T-cell (primary cell): ENCODE measurements at regions not wholly inside any gene's neighbourhood (a gene's known extent, or its start where the extent isn't known, plus 50 kb on each side); places are given as distances from the start of the nearest gene placed in this dataset.

Source experiments
- ATAC-seq, 4 experiments: fragments of 200-7000 bp in 3 of 4; fragments of 150-1000 bp in 1 of 4; cut with Tn5 transposase; replicated peaks in 1 of 4; 1 replicate in 3 of 4; 2 replicates in 1 of 4; pipeline ENCODE4 v1.10.0; 2021; ENCODE audit warnings: moderate library complexity in 3 of 4, mild to moderate bottlenecking in 2 of 4, moderate number of reproducible peaks in 1 of 4
- CTCF ChIA-PET, 2 donors: fragments of 300-600 bp; sonication (Branson Sonifier 250); formaldehyde crosslinking; loops; one replicate each; lab custom pipeline; 2022; ENCODE audit warnings: antibody characterized with exemption in 2 of 2; lab: Charles Lee
- POLR2A ChIA-PET, 2 donors: fragments of 300-600 bp; sonication (Branson Sonifier 250); formaldehyde crosslinking; loops; one replicate each; lab custom pipeline; 2022; ENCODE audit warnings: antibody characterized with exemption in 2 of 2; lab: Charles Lee
- DNase-seq, 35 experiments: peaks; one replicate each; pipeline versions ENCODE4 v3.0.0 to v3.0.0-alpha.2; 2013 to 2023
- H3K27ac ChIP-seq: one replicate; pipeline ENCODE4 v1.5.1; 2013; ENCODE audit warnings: low read length
- H3K27me3 ChIP-seq, 2 experiments: replicated peaks in 1 of 2; 1 replicate in 1 of 2; 2 replicates in 1 of 2; pipeline versions ENCODE4 v1.6.1 to v1.7.0; 2013; ENCODE audit warnings: low read length in 1 of 2, mixed read lengths in 1 of 2; ENCODE audit not compliant: control insufficient read depth in 2 of 2, insufficient read depth in 2 of 2; ENCODE audit errors: extremely low read depth in 1 of 2
- H3K36me3 ChIP-seq, 2 donors: 1 replicate in 1 of 2; 2 replicates in 1 of 2; pipeline versions ENCODE4 v1.6.1 to v1.7.0; 2013; ENCODE audit warnings: low read length in 1 of 2; ENCODE audit not compliant: control insufficient read depth in 2 of 2, insufficient read depth in 1 of 2; ENCODE audit errors: extremely low read depth in 1 of 2
- H3K4me1 ChIP-seq, 2 experiments: 1 replicate in 1 of 2; 2 replicates in 1 of 2; pipeline versions ENCODE4 v1.6.1 to v1.7.0; 2013; ENCODE audit warnings: low read length in 2 of 2, mixed read lengths in 1 of 2; ENCODE audit not compliant: insufficient read depth in 2 of 2, control insufficient read depth in 1 of 2; ENCODE audit errors: extremely low read depth in 1 of 2
- H3K4me3 ChIP-seq, 2 donors: 1 replicate in 1 of 2; 2 replicates in 1 of 2; pipeline versions ENCODE4 v1.5.1 to v1.7.0; 2013; ENCODE audit warnings: mild to moderate bottlenecking in 2 of 2, low read length in 1 of 2, moderate library complexity in 1 of 2; ENCODE audit not compliant: control insufficient read depth in 1 of 2; ENCODE audit errors: extremely low read depth in 1 of 2
- H3K9me3 ChIP-seq: 2 replicates; pipeline ENCODE4 v1.7.0; 2013
- H3K27ac Mint-ChIP-seq, 2 donors: one replicate each; pipeline ENCODE4 v1.8.0; 2020 to 2021; ENCODE audit warnings: mild to moderate bottlenecking in 2 of 2, mixed read lengths in 2 of 2
- H3K27me3 Mint-ChIP-seq, 2 donors: one replicate each; pipeline ENCODE4 v1.8.0; 2021 to 2022; ENCODE audit warnings: mixed read lengths in 2 of 2
- H3K36me3 Mint-ChIP-seq: one replicate; pipeline ENCODE4 v1.8.0; 2021; ENCODE audit warnings: mixed read lengths
- H3K4me1 Mint-ChIP-seq, 3 donors: one replicate each; pipeline ENCODE4 v1.8.0; 2020 to 2022; ENCODE audit warnings: mixed read lengths in 3 of 3, mild to moderate bottlenecking in 1 of 3
- H3K4me3 Mint-ChIP-seq, 3 donors: one replicate each; pipeline ENCODE4 v1.8.0; 2020 to 2022; ENCODE audit warnings: mild to moderate bottlenecking in 3 of 3, mixed read lengths in 3 of 3, moderate library complexity in 3 of 3
- H3K9me3 Mint-ChIP-seq, 3 donors: one replicate each; pipeline ENCODE4 v1.8.0; 2020 to 2022; ENCODE audit warnings: mixed read lengths in 3 of 3
- WGBS: methylation state at CpG from one replicate; pipeline ENCODE4 v1.1.5; 2013; ENCODE audit warnings: missing lambda C conversion rate; ENCODE audit not compliant: insufficient coverage; 5-methylcytosine and 5-hydroxymethylcytosine counted together

DNA sequence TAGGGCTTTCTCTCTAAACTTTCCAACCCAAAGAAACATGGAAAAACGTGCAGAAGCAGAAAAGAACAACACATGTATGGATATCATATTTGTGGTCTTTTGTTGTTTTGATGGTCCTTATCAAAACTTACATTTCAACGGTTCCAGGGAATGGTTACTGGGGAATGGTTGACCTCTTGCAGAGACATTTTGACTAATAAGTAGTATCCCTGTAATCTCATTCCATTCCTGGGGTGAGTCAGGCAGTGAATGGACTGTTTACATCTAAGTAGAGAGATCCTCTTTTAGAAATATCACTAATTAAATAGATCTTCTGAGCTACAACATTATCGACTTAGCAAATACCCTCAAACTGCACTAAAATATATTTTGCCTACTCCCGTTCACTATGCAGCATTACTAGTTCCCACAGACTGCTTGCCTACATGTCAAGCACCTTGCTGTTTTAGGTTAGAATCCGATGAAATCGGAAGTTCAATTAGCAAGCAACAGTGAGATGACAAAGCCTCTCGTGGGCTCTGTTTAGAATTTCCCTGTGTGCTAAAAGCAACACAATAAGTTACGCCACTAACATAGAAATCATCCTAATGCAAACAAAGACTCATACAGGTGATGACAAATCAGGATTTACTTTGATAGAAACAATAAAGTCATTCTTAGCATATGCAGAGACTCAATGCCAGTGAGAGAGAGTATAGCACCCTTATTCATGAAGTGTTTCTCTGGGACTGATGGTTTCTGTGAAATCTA lies 797.7 kb upstream of the ARGLU1 start:
- no peak overlapping the region for H3K27ac Mint-ChIP-seq
- no peaks in the 10 kb centered on the region for H3K36me3 ChIP-seq
- POLR2A ChIA-PET = no interaction called here
- H3K27ac ChIP-seq = no peak overlapping the region
- no peak overlapping the region for H3K4me3 Mint-ChIP-seq
- no peaks in the 10 kb centered on the region for H3K4me1 ChIP-seq
- H3K9me3 Mint-ChIP-seq = peaks cover 4 to 9% (median 7%) of the 10 kb centered on the region in 3 donors
- no peaks in the 10 kb centered on the region for H3K27me3 Mint-ChIP-seq
- WGBS = 95% methylated on average over 4 of the region's 8 CpGs
- H3K4me1 Mint-ChIP-seq = no peaks in the 10 kb centered on the region
- no peaks in the 10 kb centered on the region for H3K9me3 ChIP-seq
- H3K27me3 ChIP-seq = no peaks in the 10 kb centered on the region
- H3K36me3 Mint-ChIP-seq = no peaks in the 10 kb centered on the region
- CTCF ChIA-PET = no interaction called here
- H3K4me3 ChIP-seq = no peak overlapping the region
- ATAC-seq = no peak
- no peak for DNase-seq

GRCh38 chr13:107364658-107365057 lies 796.7 kb upstream of the ARGLU1 start:
- DNase-seq = no peak
- no peaks in the 10 kb centered on the region for H3K36me3 Mint-ChIP-seq

GRCh38 chr13:107361666-107362065 lies 793.7 kb upstream of the ARGLU1 start:
- H3K4me3 Mint-ChIP-seq = no peak overlapping the region
- no peaks in the 10 kb centered on the region for H3K27me3 ChIP-seq
- H3K27me3 Mint-ChIP-seq = no peaks in the 10 kb centered on the region
- H3K9me3 ChIP-seq = no peaks in the 10 kb centered on the region
- no peaks in the 10 kb centered on the region for H3K36me3 ChIP-seq
- ChIA-PET POLR2A (no interaction called here), CTCF (no interaction called here)
- no peak overlapping the region for H3K4me3 ChIP-seq
- H3K27ac ChIP-seq = no peak overlapping the region
- no peak for ATAC-seq
- DNase-seq = no peak
- H3K4me1 Mint-ChIP-seq = no peaks in the 10 kb centered on the region
- no peaks in the 10 kb centered on the region for H3K36me3 Mint-ChIP-seq
- H3K9me3 Mint-ChIP-seq = peaks cover 4 to 15% (median 7%) of the 10 kb centered on the region in 3 donors
- H3K27ac Mint-ChIP-seq = no peak overlapping the region
- no peaks in the 10 kb centered on the region for H3K4me1 ChIP-seq
- WGBS = 84% methylated on average over 2 of the region's 5 CpGs

More at GRCh38 chr13:107364658-107365057, 796.7 kb upstream of the ARGLU1 start:
- no peaks in the 10 kb centered on the region for H3K27me3 ChIP-seq
- H3K4me3 ChIP-seq = no peak overlapping the region
- CTCF ChIA-PET = interaction anchor here in 1 of 2 donors (0.5 kb wide), 1 partner anchor 139 kb away, joined by 3 read pairs; no protein-coding TSS in a partner anchor
- no peaks in the 10 kb centered on the region for H3K36me3 ChIP-seq
- Mint-ChIP-seq H3K27ac (no peak overlapping the region), H3K27me3 (no peaks in the 10 kb centered on the region), H3K4me1 (no peaks in the 10 kb centered on the region), H3K4me3 (no peak overlapping the region), H3K9me3 (peaks cover 4 to 9% (median 8%) of the 10 kb centered on the region in 3 donors)
- H3K9me3 ChIP-seq = no peaks in the 10 kb centered on the region
- no peaks in the 10 kb centered on the region for H3K4me1 ChIP-seq
- WGBS = no CpG with 5 or more reads among the region's 1 CpG
- no peak for ATAC-seq
- POLR2A ChIA-PET = no interaction called here
- H3K27ac ChIP-seq = no peak overlapping the region

DNA sequence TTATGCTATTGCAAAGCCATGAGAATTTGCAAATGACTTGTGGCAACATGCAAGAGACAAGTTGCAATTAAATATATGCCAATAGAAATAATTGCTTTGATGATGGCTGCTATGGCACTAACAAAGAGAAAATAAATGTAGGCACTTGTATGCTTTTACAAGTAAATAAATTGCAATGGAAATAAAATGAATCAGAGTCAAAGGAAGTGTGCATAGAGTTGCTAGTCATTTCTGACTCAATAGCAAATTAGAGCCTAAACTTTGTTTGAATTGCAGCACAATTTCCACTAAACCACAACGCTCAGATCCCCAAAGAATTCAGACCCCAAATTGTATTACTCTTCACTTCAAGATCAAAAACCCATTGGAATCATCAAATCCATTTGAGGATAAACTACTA lies 792.1 kb upstream of the ARGLU1 start:
- H3K4me3 ChIP-seq = no peak overlapping the region
- no peak for ATAC-seq
- ChIA-PET CTCF (no interaction called here), POLR2A (no interaction called here)
- no peaks in the 10 kb centered on the region for H3K4me1 ChIP-seq
- H3K27ac Mint-ChIP-seq = no peak overlapping the region
- no peak overlapping the region for H3K27ac ChIP-seq
- H3K36me3 ChIP-seq = no peaks in the 10 kb centered on the region
- H3K4me1 Mint-ChIP-seq = no peaks in the 10 kb centered on the region
- H3K9me3 Mint-ChIP-seq = peaks cover 4 to 17% (median 8%) of the 10 kb centered on the region in 3 donors
- no peaks in the 10 kb centered on the region for H3K36me3 Mint-ChIP-seq
- H3K9me3 ChIP-seq = no peaks in the 10 kb centered on the region
- H3K27me3 ChIP-seq = no peaks in the 10 kb centered on the region
- DNase-seq = no peak
- no peak overlapping the region for H3K4me3 Mint-ChIP-seq
- WGBS = no CpG with 5 or more reads among the region's 1 CpG
- no peaks in the 10 kb centered on the region for H3K27me3 Mint-ChIP-seq

GRCh38 chr13:107358866-107359265 lies 790.9 kb upstream of the ARGLU1 start:
- ChIA-PET POLR2A (no interaction called here), CTCF (no interaction called here)
- H3K36me3 Mint-ChIP-seq = no peaks in the 10 kb centered on the region
- Histone ChIP-seq H3K4me1 (no peaks in the 10 kb centered on the region), H3K27ac (no peak overlapping the region), H3K4me3 (no peak overlapping the region), H3K36me3 (no peaks in the 10 kb centered on the region), H3K27me3 (no peaks in the 10 kb centered on the region), H3K9me3 (no peaks in the 10 kb centered on the region)
- H3K4me1 Mint-ChIP-seq = no peaks in the 10 kb centered on the region
- DNase-seq (no peak), ATAC-seq (no peak)
- H3K27me3 Mint-ChIP-seq = no peaks in the 10 kb centered on the region
- WGBS = no CpG with 5 or more reads among the region's 1 CpG
- no peak overlapping the region for H3K27ac Mint-ChIP-seq
- peaks cover 7 to 20% (median 7%) of the 10 kb centered on the region in 3 donors for H3K9me3 Mint-ChIP-seq
- H3K4me3 Mint-ChIP-seq = no peak overlapping the region

DNA sequence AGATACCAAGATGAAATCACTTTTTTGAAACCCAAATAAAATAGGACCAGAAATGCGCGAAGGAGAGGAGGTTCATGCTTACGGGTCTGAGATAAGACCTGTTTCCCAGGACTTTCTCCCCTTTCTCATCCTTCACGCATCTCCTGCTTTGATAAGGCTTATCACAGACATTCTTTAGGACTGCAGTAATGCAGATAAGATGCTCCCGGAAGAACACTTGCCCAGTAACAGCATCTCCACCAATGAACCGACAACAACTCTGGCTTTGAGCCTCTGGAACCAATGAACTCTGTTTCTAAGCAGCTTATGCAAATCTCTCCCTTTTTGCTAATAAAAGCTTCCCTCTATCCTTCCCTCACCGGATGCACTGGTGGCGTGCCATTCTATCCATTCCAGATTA lies 783.4 kb upstream of the ARGLU1 start:
- Histone ChIP-seq H3K4me1 (no peaks in the 10 kb centered on the region), H3K27me3 (no peaks in the 10 kb centered on the region), H3K9me3 (no peaks in the 10 kb centered on the region), H3K4me3 (no peak overlapping the region), H3K36me3 (no peaks in the 10 kb centered on the region), H3K27ac (no peak overlapping the region)
- H3K4me3 Mint-ChIP-seq = no peak overlapping the region
- no peaks in the 10 kb centered on the region for H3K27me3 Mint-ChIP-seq
- DNase-seq (no peak), ATAC-seq (no peak)
- H3K27ac Mint-ChIP-seq = no peak overlapping the region
- CTCF ChIA-PET = no interaction called here
- POLR2A ChIA-PET = no interaction called here
- no peaks in the 10 kb centered on the region for H3K4me1 Mint-ChIP-seq
- no peaks in the 10 kb centered on the region for H3K36me3 Mint-ChIP-seq
- 66% methylated on average over 3 of the region's 8 CpGs for WGBS
- H3K9me3 Mint-ChIP-seq = peaks cover 3 to 7% (median 5%) of the 10 kb centered on the region in 3 donors
